Right lobe of liver (tissue), 6 donors: ENCODE measurements at regions not wholly inside any gene's neighbourhood (a gene's known extent, or its start where the extent isn't known, plus 50 kb on each side); places are given as distances from the start of the nearest gene placed in this dataset.
"Not testable (repeated sequence)": the region's sequence is repeated elsewhere in the genome, so short reads cannot be mapped to it uniquely, and the experiment has no call there.

Experiments
- ATAC-seq, 4 donors: fragments of 200-7000 bp; cut with Tn5 transposase; one replicate each; pipeline ENCODE4 v1.9.1; 2020; ENCODE audit warnings: mild to moderate bottlenecking in 4 of 4, moderate library complexity in 4 of 4
- DNase-seq, 3 donors: peaks; one replicate each; pipeline ENCODE4 v3.0.0-alpha.2; 2020
- H3K27ac ChIP-seq, 3 donors: fragments of 200-600 bp; one replicate each; pipeline ENCODE4 v1.8.0; 2022
- H3K27me3 ChIP-seq, 2 donors: fragments of 200-600 bp; one replicate each; pipeline ENCODE4 v1.8.0; 2022
- H3K36me3 ChIP-seq, 4 donors: fragments of 200-600 bp; sonication (generic) in 1 of 4; one replicate each; pipeline versions ENCODE4 v1.5.1 to v1.8.0; 2017 to 2022; ENCODE audit warnings: control low read depth in 1 of 4
- H3K4me1 ChIP-seq, 4 donors: fragments of 200-600 bp; sonication (generic) in 1 of 4; one replicate each; pipeline versions ENCODE4 v1.5.1 to v1.8.0; 2017 to 2022; ENCODE audit warnings: control low read depth in 1 of 4
- H3K4me3 ChIP-seq, 3 donors: fragments of 200-600 bp; one replicate each; pipeline ENCODE4 v1.8.0; 2022
- H3K9me3 ChIP-seq, 4 donors: fragments of 200-600 bp; sonication (generic) in 1 of 4; one replicate each; pipeline versions ENCODE4 v1.5.1 to v1.8.0; 2017 to 2022; ENCODE audit warnings: control low read depth in 1 of 4
- POLR2A ChIP-seq: fragments of 450-650 bp; IDR thresholded peaks from one replicate; pipeline ENCODE4 v1.6.1; 2017; ENCODE audit warnings: antibody characterized with exemption, mild to moderate bottlenecking
- WGBS: methylation state at CpG from one replicate; pipeline ENCODE4 v1.1.6; 2018; ENCODE audit warnings: low coverage, low lambda C conversion rate; ENCODE audit not compliant: insufficient coverage; ENCODE audit errors: missing lambda C conversion rate; 5-methylcytosine and 5-hydroxymethylcytosine counted together
- intact Hi-C, 2 donors: fragments of 100-400 bp; cut with DNase I; formaldehyde crosslinking; loops; one replicate each; pipeline versions ENCODE4 v1.11.2 to v1.14.1; 2022
- TF ChIP-seq, protein P1 (sequence below), 4 donors: fragments of 200-600 bp in 3 of 4; fragments of 450-650 bp in 1 of 4; IDR thresholded peaks; one replicate each; pipeline versions ENCODE4 v1.5.1 to v1.8.0; 2016 to 2022; ENCODE audit warnings: antibody characterized with exemption in 4 of 4, mild to moderate bottlenecking in 2 of 4
- donor health status: DM: no; HTN: yes; CAD: no.
- donor health status: DM: no; HTN: no; CAD: no.
- donor health status: DM: no; HTN: no; CAD: no.
- donor health status: DM: no; HTN: yes; CAD: no.
- donor health status: DM: no; HTN: yes; CAD: no.

DNA sequence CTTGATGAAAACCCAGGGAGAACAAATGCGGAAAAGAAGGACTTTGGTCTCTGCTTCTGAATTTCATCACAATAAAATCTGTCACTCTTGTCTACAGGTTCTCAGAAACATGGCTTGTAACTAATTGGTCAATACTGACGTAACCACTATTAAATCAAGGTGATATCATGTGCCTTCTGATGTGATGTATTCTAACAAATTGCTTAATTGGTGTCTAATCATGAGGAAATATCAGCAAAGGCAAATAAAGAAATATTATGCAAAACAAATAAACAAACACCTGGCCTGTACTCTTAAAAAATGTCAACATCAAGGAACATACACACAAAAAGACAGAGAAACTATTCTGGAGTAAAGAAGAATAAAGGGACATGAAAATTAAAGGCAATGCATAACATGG, 1165.0 kb downstream of the NXPH1 start:
- ATAC-seq (no peak), DNase-seq (no peak)
- no peak overlapping the region for H3K4me3 ChIP-seq
- H3K4me1 ChIP-seq, result no peaks in the 10 kb centered on the region
- no peak overlapping the region for H3K27ac ChIP-seq
- no peaks in the 10 kb centered on the region for H3K27me3 ChIP-seq
- intact Hi-C loops, result no loop called here
- H3K36me3 ChIP-seq, result no peaks in the 10 kb centered on the region
- H3K9me3 ChIP-seq, result no peaks in the 10 kb centered on the region
- no peak for TF ChIP-seq POLR2A
- TF ChIP-seq, protein P1, sequence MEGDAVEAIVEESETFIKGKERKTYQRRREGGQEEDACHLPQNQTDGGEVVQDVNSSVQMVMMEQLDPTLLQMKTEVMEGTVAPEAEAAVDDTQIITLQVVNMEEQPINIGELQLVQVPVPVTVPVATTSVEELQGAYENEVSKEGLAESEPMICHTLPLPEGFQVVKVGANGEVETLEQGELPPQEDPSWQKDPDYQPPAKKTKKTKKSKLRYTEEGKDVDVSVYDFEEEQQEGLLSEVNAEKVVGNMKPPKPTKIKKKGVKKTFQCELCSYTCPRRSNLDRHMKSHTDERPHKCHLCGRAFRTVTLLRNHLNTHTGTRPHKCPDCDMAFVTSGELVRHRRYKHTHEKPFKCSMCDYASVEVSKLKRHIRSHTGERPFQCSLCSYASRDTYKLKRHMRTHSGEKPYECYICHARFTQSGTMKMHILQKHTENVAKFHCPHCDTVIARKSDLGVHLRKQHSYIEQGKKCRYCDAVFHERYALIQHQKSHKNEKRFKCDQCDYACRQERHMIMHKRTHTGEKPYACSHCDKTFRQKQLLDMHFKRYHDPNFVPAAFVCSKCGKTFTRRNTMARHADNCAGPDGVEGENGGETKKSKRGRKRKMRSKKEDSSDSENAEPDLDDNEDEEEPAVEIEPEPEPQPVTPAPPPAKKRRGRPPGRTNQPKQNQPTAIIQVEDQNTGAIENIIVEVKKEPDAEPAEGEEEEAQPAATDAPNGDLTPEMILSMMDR (IDR thresholded peaks at IDR 0.05), result no peak
- WGBS, result 18% methylated on average over 2 of the region's 2 CpGs

DNA sequence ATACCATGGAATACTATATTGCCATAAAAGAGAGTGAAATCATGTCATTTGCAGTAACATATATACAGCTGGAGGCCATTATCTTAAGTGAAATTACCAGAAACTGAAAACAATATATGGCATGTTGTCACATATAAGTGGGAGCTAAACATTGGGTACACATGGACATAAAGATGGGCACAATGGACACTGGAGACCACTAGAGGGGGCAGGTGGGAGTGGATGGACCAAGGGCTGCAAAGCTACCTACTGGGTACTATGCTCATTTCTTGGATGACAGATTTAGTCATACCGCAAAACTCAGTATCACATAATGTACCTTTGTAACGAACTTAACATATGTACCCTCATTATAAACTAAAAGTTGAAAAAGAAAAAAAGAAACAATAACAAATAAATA, 1167.6 kb downstream of the NXPH1 start:
- no peak overlapping the region for H3K27ac ChIP-seq
- DNase-seq (peak in 1 of 3 donors; percentile 27), ATAC-seq (no peak)
- no peaks in the 10 kb centered on the region for H3K27me3 ChIP-seq
- H3K9me3 ChIP-seq, result no peaks in the 10 kb centered on the region
- TF ChIP-seq, protein P1 (IDR thresholded peaks at IDR 0.05), result peak in 1 of 4 donors; percentile 16
- TF ChIP-seq POLR2A, result no peak
- no peak overlapping the region for H3K4me3 ChIP-seq
- intact Hi-C loops, result no loop called here
- WGBS, result 65% methylated on average over 2 of the region's 2 CpGs
- H3K36me3 ChIP-seq, result no peaks in the 10 kb centered on the region
- no peaks in the 10 kb centered on the region for H3K4me1 ChIP-seq

DNA sequence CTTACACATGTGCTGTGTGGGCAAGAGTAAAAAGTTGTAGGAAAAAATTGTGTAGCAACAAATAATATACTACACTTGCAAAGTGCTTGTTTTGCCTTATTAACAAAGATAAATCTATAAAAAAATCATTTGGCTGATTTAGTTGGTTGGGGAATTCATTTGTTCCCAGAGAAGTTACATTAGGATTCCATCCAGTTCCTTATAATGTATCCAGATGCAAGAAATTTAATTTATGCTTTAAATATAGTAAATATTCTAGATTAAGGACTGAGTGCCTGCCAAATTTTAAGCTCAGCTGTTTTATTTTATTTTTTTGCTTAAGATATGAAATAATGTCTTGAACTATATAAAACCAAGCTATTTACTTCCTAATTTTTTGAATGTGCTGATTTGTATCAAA, 1169.9 kb downstream of the NXPH1 start:
- H3K4me1 ChIP-seq, result no peaks in the 10 kb centered on the region
- intact Hi-C loops, result no loop called here
- TF ChIP-seq, protein P1 (IDR thresholded peaks at IDR 0.05), result no peak
- no peak for TF ChIP-seq POLR2A
- H3K9me3 ChIP-seq, result no peaks in the 10 kb centered on the region
- no peaks in the 10 kb centered on the region for H3K27me3 ChIP-seq
- DNase-seq, result no peak
- H3K4me3 ChIP-seq, result no peak overlapping the region
- no peak overlapping the region for H3K27ac ChIP-seq
- ATAC-seq, result no peak
- no peaks in the 10 kb centered on the region for H3K36me3 ChIP-seq

DNA sequence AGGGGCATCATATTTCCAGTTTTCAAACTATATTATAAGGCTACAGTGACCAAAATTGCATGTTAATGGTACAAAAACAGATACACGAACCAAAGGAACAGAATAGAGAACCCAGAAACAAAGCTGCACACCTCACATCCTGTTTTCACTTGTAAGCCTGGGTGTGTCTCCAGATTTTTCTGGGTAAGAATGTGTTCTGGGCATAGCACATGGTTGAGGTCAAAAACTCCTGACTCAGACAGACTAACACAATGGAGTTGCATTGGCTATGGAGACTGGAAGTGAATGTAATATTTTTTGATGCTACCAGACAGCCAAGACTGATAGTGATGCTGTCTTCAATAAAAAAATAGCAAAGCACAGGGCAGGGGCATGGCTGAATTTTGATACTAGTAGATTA, 1175.2 kb downstream of the NXPH1 start:
- ATAC-seq (no peak), DNase-seq (no peak)
- intact Hi-C loops, result no loop called here
- no peaks in the 10 kb centered on the region for H3K9me3 ChIP-seq
- no peak overlapping the region for H3K4me3 ChIP-seq
- no peaks in the 10 kb centered on the region for H3K4me1 ChIP-seq
- no peak overlapping the region for H3K27ac ChIP-seq
- H3K36me3 ChIP-seq, result no peaks in the 10 kb centered on the region
- TF ChIP-seq, protein P1 (IDR thresholded peaks at IDR 0.05), result no peak
- TF ChIP-seq POLR2A, result no peak
- no peaks in the 10 kb centered on the region for H3K27me3 ChIP-seq
- WGBS, result 30% methylated on average over 1 of the region's 1 CpG

DNA sequence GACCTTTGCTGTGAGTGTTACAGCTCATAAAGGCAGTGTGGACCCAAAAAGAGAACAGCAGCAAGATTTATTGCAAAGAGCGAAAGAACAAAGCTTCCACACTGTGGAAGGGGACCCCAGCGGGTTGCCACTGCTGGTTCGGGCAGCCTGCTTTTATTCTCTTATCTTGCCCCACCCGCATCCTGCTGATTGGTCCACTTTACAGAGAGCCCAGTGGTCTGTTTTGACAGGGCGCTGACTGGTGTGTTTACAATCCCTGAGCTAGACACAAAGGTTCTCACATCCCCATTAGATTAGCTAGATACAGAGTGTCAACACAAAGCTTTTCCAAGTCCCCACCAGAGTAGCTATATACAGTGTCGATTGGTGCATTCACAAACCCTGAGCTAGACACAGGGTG, 1187.5 kb downstream of the NXPH1 start:
- ATAC-seq, H3K4me3 ChIP-seq, H3K27ac ChIP-seq, intact Hi-C loops, DNase-seq, H3K27me3 ChIP-seq, H3K4me1 ChIP-seq, H3K36me3 ChIP-seq, H3K9me3 ChIP-seq: not testable (repeated sequence)
- 100% methylated on average over 1 of the region's 6 CpGs for WGBS

DNA sequence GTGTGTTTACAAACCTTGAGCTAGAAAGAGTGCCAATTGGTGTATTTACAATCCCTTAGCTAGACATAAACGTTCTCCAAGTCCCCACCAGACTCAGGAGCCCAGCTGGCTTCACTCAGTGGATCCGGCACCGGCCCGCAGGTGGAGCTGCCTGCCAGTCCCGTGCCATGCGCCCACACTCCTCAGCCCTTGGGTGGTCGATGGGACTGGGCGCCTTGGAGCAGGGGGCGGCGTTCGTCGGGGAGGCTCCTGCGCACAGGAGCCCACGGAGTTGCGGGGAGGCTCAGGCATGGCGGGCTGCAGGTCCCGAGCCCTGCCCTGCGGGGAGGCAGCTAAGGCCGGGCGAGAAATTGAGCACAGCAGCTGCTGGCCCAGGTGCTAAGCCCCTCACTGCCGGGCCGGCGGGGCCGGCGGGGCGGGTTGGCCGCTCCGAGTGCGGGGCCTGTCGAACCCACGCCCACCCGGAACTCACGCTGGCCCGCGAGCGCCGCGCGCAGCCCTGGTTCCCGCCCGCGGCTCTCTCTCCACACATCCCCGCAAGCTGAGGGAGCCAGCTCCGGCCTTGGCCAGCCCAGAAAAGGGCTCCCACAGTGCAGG, 1188.0 kb downstream of the NXPH1 start:
- H3K27me3 ChIP-seq, H3K27ac ChIP-seq, intact Hi-C loops, H3K4me3 ChIP-seq, H3K9me3 ChIP-seq, H3K4me1 ChIP-seq, H3K36me3 ChIP-seq, ATAC-seq: not testable (repeated sequence)
- peak in 1 of 3 donors; percentile 35 for DNase-seq
- 40% methylated on average over 1 of the region's 44 CpGs for WGBS
